ENCODE measurements at regions not wholly inside any gene's neighbourhood (a gene's known extent, or its start where the extent isn't known, plus 50 kb on each side); places are given as distances from the start of the nearest gene placed in this dataset.

DNA sequence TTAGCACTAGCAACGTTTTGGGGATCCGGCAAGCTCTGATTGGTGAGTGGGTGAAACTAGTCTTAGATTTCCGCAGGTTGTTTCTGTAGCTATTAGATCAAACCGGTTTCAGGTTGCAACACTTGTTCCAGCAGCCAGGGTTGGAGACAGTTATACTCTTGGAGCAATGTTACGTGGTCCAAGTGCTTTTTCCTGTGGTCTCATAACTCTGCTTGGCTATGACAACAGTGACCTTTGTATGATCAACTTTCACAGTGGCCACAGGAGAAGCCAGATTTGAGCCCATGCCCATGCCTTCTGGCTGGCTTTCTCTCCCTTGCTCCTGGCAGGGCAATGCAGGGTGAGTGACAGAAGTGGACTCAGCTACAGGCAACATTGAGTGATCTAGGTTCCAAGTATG, 84.5 kb upstream of the TAF1B start:
- DNase-seq, result no peak

DNA sequence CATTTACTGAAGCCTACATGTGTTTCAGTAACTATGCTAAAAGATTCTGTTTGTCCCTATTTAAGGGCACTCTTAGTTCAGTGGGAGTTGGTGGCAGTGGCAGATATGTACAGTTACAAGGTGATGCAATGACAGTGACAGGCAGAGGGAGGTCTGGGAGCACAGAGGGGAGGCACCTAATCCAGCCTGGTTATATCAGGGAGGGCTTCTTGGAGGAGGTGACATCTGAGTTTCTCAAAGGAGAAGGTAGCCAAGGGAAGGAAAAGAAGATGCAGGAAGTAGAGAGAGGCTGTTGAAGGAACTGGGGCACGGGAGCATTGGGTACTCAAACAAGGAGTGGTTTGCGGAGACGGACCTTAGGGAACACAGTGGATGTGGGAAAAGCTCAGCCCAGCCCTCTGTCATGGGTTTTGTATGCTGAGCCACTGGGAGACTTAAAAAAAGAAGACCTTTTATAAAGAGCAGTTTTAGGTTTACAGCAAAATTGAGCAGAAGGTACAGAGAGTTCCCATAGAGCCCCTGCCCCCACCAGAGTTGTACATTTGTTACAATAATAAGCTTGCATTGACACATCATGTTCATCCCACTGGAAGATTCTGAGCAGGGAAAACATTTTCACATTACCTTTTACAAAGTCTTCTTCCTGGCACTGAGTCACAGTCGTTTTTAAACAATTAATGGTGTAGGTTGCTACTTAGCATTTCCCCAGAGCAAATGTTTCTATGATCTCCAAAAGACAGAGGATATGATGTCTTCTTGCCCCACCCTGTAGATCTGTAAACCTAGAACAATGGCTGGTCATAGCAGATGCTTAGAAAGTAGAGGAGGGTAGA, 83.0 kb upstream of the TAF1B start:
- no peak for DNase-seq

DNA sequence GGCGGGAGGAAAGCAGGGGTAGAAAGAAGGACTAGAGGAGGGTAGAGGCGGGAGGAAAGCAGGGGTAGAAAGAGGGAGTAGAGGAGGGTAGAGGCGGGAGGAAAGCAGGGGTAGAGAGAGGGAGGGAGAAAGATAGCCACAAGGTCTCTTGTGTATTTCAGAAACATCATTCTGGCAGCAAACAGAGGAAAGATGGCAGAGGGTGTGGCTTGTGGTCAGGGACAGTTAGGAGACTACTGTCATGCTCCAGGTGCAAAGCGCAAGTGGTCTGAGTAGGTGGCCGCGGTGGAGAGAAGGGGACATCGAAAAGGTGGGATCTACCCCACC, 82.4 kb upstream of the TAF1B start:
- no peak for DNase-seq

DNA sequence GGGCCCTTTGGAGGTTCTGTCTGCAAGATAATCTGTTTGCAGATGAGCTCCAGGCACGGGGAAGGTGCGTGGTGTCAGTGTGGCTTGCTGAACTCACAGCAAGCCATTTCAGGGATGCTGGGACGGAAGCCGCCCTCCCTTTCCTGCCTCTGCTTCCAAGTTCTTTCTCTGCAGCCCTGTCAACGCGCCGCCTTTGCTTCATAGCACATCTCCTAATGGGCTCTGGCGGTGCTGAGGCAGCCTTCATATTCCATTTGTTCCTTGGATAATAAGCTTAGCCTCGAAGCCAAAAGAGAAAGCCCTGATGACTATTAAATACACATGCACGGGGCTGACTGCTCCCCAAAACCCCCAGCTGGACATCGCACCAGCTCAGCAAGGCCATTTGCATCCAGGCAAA, 81.7 kb upstream of the TAF1B start:
- no peak for DNase-seq

DNA sequence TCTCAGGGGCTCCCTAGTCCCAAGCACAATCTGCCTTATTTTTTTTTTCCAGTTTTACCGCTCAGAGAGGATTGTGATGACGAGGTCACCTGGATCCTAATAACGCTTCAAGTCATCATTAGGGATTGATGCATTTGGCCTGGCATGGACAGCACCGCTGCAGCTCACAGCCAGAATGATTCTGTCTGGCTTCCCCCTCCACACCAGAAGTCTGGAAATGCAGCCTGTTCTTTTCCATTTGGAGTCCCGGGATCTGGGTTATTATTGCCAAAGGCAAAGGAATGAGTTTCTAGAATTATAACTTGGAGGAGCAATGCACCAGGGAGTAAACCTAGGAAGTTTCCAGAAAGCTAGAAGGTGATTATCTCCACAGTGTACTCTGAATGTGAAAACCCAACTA, 81.1 kb upstream of the TAF1B start:
- no peak for DNase-seq

GRCh38 chr2:9762941-9763340, 80.3 kb upstream of the TAF1B start:
- no peak for DNase-seq

- DNase-seq, result no peak
These were observed 79.7 kb upstream of the TAF1B start for GRCh38 chr2:9763356-9764152.

DNA sequence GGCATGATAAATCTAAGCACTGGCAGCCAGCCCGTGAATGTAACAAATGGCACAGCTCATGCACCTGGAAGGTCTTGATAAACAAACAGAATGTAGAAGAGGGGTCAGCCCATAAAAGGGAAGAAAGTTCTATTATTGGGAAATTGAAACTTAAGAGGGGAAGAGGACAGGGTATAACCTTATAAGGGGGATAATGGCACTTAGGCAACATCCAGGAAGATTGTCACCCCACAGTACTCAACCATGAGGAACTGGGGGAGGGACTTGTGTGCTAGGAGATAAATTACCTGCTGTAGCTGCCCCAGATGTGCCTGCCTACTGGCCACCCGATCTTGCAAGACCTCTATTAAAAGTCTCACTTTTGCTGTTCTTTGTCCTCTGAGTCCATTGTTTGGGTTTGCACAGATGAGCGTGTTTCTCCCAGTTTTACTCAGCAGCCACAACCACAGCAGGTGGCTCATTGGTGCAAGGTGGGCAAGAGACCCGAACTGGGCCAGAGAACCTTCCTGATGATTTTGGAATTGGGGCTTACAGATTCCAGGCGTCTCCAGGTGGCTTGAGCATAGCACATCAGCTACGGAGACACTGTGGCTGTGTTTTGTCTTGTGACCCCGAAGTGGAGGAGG, 79.0 kb upstream of the TAF1B start:
- no peak for DNase-seq

GRCh38 chr2:9765611-9766531, 77.4 kb upstream of the TAF1B start:
- DNase-seq, result no peak

DNA sequence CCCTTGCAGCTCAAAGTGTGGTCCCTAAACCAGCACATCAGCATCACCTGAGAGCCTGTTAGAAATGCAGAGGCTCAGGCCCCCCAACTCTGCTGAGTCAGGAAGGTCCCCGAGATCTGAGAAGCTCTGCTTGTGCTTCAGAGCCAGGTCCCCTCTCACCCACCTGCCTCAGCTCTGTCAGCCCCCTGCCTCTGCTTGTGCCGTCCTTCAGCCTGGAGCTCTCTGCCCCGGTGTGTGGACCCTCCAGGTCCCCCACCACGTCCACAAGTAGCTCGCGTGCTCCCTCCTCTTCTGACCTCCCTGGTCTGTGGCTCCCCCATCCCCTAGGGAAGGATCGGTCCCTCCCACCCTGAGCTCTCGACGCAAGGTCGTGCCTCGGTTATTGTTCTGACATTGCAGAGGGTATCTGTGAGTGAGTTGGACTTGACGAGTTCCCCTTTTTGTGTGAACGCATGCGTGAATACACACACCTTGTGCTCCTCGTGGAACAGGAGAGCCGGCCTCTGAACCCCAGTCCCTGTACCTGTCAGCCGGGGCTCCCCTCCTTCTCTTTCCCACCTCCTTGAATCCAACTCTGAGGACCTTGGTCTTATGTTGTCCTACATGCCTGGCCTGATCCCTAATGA, 75.5 kb upstream of the TAF1B start:
- DNase-seq, result no peak

GRCh38 chr2:9768388-9768787, 74.9 kb upstream of the TAF1B start:
- no peak for DNase-seq

- DNase-seq, result no peak
These were observed 73.9 kb upstream of the TAF1B start for GRCh38 chr2:9769171-9770005.

GRCh38 chr2:9770006-9770307, 73.3 kb upstream of the TAF1B start:
- DNase-seq, result no peak

DNA sequence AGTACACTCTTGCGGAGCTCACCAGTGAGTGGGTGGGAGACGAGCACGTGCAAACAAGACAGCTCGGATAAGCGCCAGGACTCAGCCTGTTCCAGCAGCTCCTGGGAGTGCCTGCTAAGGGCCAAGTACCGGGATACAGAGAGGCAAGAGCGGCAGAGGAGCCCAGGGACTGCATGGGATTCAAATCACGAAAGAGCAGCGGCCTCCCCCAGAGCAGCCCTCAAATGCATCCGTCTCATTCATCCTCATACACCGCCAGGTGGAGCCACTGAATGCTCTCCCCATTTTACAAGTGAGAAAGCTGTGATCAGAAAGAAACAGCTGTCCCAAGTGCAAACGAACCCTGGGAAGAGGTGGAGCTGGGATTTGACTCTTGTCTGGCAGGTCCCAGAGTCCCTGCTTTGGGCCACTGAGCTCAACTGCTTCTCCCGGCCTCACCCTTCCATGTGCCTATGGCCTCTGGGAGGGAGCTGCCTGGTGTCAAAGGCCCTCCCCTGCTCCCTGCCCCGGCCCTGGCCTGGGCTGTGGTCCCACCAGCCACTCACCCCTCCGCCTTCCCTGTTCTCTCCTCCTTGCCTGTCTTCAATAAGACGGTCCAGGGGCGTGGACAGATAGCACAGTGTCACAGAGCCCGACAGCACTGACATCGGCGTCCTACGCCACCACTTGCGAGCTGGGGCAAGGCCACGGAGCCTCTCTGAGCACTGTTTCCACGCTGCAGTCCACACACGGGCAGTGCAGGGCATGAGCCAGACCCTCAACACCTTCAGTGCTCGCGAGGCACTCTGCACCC, 72.8 kb upstream of the TAF1B start:
- peak; percentile 75 for DNase-seq

- DNase-seq, result no peak
These were observed 72.2 kb upstream of the TAF1B start for GRCh38 chr2:9771101-9771449.

DNA sequence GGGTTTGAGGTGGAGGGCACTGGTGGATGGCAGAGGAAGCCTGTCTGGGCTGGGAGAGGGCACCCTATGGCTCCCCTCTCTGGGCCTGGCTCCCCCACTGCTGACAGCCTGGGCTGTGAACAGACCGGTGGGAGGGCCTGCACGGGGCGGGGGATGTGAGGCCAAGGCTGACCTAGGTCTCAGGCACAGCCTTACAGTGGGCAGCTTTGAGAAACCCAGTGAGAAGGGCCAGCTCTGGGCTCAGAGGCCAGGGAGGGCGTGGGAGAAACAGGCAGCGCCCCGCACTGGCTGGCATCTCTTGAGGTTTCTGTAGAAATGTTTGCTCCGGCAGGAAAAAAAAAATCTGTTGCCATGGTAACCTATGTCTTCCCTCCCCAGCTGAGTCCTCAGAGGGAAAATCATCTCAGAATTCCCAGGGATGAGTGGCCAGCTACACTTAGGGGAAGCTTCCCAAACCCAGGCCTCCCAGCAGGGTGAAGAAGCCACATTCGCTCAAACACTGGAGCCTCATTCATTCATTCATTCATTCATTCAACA, 71.7 kb upstream of the TAF1B start:
- peak; percentile 80 for DNase-seq

DNA sequence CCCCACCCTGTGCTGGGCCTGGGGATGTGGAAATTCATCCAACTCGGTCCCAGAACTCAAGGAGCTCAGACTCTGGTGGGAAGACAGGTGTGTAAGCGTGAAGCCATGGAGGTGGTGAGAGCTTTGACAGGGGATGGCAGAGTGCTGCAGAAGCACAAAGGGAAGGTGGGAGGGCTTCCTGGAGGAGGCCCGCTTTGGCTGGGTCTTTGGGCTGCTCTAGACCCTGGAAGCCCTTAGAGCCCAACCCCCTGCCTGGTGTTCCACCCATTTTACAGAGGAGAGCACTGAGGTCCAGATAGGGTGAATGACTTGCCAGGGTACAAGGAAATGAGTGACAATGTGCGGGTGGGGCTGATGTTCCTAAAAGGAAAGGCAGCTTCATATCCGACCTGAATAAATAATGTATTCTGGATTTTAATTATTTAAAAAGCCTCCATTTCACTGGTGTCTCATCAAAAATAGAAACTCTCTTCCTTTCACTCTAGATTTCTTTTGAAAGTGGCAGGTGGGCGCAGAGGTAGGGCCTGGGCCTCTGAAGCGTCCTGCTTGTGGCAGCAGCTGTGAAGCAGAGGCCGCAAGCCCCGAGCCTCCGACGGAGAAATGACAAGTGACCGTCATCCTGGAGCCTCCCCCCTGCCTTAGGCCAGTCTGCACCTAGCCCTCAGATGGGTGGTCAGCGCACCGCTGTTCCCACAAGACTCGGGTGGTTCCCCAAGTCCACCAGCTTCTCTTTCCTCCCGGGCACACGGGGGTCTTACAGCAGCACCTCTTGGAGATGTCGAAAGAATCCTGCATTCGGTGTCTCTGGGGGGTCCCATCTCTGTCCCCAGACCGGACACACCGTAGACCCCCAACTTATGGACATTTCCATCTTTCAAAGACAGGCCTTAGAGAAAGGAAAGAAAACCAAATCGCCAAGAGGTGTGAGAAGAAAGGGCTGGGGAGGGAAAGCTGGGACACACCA, 71.0 kb upstream of the TAF1B start:
- DNase-seq, result no peak

DNA sequence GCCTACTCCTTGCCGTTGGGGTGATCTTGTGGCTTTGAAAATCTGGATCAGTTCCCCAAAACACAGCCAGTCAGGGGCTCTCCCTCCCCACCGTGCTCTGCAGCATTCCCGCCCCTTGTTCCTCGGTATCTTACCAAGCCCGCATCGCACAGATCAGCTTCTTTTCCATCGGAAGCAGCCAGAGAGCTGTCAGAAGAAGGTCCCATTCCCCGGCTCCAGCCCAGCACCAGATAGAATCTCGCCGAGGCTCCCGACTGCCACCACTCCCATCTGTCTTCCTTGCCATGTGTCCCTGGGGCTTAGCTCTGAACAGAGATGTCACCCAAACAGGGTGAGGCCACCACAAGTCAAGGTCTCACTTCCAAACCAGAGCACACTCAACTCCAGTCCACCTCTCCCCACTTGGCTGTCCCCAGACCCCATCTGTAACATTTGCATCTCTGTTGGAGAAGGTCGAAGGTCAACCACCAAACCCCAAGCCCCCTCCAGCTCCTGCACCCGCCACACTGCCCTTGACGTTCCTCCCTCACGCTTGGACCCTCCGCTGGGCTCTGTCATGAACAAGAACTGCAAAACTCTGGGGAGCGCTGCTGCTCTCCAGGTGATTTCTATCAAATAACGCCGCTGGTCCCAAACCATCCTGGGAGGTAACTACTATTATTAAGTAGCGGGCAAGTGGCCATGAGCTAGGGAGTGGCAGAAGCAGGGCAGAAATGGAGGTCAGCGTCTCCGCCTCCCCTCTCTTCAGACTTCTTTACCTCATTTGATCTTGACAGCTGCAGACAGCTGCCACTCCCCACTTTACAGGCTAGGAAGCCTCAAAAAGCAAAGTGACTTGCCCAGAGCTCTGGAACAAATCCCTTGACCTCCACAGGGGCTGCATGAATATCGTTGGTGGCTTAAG, 70.0 kb upstream of the TAF1B start:
- DNase-seq, result no peak

Data from fibroblast of upper back skin (primary cell).